ENCODE measurements at regions not wholly inside any gene's neighbourhood (a gene's known extent, or its start where the extent isn't known, plus 50 kb on each side); places are given as distances from the start of the nearest gene placed in this dataset.

GRCh38 chr7:32360127-32360526 lies 130.1 kb downstream of the LSM5 start:
- no peak for TF ChIP-seq POLR2A (IDR thresholded peaks at IDR 0.05)
- TF ChIP-seq, protein P1, sequence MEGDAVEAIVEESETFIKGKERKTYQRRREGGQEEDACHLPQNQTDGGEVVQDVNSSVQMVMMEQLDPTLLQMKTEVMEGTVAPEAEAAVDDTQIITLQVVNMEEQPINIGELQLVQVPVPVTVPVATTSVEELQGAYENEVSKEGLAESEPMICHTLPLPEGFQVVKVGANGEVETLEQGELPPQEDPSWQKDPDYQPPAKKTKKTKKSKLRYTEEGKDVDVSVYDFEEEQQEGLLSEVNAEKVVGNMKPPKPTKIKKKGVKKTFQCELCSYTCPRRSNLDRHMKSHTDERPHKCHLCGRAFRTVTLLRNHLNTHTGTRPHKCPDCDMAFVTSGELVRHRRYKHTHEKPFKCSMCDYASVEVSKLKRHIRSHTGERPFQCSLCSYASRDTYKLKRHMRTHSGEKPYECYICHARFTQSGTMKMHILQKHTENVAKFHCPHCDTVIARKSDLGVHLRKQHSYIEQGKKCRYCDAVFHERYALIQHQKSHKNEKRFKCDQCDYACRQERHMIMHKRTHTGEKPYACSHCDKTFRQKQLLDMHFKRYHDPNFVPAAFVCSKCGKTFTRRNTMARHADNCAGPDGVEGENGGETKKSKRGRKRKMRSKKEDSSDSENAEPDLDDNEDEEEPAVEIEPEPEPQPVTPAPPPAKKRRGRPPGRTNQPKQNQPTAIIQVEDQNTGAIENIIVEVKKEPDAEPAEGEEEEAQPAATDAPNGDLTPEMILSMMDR (IDR thresholded peaks at IDR 0.05): no peak

Measured in lower leg skin (tissue), 3 donors.